ENCODE measurements at regions not wholly inside any gene's neighbourhood (a gene's known extent, or its start where the extent isn't known, plus 50 kb on each side); places are given as distances from the start of the nearest gene placed in this dataset.
"Not testable (repeated sequence)": the region's sequence is repeated elsewhere in the genome, so short reads cannot be mapped to it uniquely, and the experiment has no call there.

DNA sequence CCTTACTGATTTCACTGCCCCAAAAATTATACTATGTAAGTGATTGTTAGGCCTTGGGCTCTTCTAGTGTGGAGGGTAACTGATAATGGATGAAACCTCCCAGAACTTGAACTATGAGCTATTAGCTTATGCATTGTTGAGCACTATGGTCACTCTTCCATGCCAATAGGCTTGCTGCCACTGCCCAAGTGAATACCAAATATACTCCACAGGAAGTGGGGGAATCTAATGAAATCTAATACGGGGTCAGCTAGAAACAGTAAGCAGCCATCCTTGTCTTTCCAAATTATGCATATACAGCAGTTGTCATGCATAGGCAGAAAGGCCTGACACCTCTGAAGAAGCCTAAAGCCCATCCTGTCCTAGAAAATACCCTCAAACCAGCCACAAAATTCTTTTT, 198.7 kb upstream of the PTBP2 start:
- no peak for DNase-seq

DNA sequence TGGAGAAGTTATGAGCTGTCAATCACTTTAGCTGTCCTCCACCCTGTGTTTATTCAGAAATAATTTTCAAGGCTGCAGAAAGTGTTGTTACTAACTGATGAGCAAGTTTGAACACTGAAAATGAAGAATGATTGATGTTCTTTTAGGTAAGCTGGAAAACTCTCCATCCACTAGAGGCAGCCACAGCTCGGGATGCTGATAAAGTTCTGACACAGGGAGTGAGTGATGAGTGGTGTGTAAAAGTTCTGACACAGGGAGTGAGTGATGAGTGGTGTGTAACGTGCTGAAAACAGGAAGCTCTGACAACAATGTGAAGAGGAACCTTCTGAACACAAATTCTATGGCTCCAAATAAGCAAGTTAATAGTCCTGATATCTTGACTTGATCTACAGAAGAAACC, 197.5 kb upstream of the PTBP2 start:
- DNase-seq: no peak

DNA sequence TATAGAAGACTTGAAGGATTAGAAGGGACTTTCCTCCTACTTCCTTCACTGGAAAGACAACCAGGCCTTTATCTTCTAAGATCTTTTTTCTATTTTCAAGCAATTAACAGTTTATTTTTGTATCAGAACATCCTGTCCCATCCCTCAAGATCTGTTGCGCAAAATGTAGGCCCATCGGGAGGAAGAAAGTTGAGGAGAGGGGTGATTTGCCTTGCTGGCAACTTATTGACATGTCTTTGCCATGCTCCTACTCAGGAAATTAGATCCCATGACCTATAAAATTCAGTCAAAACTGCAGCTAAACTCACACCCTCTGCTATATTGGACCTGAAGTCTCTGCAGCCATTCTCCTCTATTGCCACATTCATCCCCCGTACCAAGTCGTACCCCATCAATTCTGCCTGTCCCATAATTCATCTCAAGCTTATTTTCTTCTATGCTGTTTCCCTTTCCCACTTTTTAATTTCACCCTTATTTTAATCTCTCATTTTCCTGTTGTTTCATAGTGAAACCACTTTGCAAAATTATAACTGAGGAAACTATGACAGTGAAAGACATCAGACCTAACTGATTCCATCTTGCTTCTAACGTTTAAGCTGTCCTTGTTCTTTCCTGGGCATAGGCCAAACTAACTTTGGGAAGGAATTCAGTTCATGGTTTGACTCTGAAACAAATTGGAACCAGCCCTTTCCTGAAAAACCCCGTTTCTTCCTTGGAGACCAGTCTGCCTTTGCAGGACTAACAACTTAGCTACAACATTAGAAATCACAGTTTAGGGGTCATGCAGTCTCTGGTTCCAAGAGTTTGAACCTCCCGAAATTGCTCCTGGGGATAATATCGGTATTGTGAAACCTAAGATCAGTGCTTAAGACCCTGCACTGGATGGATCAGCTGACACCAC, 195.7 kb upstream of the PTBP2 start:
- no peak for DNase-seq

DNA sequence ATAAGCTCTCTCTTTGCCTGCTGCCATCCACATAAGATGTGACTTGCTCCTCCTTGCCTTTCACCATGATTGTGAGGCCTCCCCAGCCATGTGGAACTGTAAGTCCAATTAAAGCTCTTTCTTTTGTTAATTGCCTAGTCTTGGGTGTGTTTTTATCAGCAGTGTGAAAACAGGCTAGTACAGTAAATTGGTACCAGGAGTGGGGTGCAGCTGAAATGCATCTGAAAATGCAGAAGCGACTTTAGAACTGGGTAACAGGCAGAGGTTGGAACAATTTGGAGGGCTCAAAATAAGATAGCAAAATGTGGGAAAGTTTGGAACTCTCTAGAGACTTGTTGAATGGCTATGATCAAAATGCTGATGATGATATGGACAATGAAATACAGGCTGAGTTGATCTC, 192.9 kb upstream of the PTBP2 start:
- DNase-seq: not testable (repeated sequence)

DNA sequence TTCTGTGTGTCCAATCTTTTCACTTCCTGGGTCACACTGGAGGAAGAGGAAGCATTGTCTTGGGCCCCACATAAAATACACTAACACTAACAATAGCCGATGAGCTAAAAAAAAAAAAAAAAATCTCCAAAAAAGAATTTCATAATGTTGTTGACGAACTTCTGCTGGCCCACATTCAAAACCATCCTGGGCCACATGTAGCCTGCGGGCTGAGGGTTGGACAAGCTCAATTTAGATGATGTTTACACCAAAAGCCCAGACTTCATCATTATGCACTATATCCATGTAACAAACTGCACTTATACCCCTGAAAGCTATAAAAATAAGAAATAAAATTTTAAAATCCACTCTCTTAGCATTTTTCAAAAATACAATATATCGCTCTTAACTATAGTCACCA, 187.8 kb upstream of the PTBP2 start:
- no peak for DNase-seq

DNA sequence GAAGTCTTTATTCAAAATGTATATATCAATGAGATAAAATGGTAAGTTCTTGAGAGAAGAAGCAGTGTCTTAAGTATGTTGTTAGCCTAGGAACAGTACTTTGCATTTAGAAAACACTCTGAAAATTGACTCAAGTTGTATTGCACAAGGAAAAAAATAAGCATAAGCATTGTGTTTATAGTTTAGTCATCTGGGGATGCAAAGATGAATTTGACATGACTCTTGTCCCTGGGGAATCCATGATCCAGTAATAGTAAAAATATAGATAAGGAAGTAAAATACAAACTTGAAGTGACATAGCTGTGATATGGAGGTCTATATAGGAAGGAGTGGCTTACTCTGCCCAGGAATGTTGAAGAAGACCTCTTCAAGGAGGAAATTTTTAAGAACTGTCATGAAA, 185.0 kb upstream of the PTBP2 start:
- DNase-seq: no peak

DNA sequence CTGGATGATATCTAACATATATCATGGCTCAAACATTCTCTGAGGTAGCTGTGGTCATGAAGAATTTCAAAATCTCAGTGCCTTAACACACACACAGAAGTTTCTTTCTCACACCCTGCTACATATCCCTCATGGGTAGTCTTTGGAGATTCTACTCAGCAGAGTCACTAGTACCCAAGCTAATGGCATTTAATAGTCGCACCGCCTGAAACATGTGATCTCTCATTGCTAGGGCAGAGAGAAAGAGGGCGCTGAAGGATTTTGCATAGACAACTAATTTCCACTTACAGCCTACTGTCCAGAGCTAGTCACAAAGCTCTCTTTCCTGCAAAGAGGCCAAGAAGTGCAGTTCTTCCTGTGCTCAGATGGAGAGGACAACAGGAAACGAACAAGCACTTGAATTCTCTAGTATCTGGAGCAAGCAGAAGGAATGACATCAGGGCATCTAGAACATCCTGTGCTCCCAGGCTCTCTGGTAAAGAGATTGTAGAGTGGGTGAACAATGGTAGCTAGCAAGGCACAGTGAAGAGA, 183.4 kb upstream of the PTBP2 start:
- DNase-seq: no peak

DNA sequence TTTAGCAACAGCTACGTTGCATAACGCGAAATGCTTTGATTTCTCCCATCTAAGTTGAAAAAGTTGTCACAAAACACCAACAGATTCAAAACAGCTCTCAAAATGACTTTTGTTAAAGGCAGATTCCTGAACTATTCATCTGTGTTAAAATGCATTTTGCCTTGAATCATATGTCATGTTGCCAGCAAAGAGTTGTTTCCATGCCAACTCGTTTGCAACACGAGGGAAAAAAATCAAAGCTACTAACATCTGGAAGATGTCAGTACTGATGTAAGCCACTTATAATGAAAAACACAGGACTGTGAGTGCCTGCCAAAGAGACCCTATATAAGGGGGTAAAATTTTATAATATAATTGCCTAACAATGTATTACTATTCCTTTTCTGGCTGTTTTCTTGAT, 182.7 kb upstream of the PTBP2 start:
- no peak for DNase-seq

DNA sequence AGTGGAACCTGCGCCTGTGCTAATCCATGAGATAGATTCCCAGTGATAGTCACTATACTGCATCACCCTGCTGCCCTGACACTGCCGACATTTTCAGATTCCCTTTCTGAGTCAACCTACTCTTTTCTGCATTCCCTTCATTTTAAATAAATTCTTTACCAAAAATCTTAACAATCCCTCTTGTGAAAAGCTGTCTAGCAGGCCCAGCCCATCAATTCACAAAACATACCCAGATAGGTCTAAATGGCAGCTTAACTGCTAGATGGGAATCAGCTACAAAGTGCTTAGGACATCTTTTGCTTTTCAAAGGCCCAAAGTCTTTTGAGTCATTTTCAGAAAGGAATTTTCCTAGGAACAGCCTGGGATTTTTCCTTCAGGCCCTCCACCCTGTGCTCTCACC, 180.1 kb upstream of the PTBP2 start:
- no peak for DNase-seq

DNA sequence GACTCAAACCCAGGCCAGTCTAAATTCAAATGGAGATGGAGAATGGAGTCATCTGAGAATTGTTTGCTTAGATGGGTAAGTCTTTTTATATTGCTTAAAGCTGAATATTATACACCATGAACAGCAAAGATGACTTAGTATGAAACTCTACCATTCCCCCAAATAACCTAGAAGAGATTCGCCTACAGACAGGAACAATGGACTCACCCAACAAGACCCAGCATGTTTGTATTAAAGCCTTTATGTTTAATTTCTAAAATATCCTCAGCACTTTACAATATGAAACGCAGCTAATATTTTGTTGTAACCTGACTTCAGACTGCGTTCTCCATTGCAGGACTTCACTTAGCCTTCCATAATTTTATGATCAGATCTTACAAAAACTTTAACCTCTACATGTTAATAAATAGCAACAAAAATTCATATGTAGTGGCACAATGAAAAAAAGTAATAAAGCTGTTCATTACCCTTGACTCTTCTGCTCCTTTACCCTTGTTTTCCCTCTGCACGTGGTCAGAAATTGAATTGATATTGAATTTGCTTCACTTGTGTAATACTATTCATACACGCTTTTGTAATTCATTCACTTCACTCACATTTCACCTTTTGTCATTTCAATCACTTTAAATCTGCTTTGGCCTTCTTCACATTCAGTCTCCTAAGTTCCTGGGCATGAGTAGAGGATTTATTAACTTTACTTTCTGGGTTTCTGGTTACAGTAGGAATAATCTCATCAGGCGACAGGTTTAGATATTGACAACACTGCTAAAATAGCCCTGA, 177.3 kb upstream of the PTBP2 start:
- DNase-seq: no peak

DNA sequence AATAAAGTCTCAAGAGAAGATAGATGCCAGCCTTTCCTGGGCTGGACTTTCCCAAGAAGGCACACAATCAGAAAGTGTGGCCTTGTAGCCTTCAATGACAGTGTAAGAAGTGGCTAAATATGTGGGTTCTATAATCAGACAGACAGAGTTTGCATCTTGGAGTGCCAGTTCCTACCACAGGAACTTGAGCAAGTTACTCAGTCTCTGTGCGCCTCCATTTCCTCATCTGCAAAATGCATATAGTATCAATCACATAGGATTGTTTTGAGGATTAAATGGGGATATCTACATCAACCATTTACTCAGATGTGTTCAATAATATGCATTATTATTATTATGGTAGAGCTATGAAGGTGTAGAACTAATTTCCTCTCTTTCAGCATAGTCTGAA, 176.8 kb upstream of the PTBP2 start:
- no peak for DNase-seq

DNA sequence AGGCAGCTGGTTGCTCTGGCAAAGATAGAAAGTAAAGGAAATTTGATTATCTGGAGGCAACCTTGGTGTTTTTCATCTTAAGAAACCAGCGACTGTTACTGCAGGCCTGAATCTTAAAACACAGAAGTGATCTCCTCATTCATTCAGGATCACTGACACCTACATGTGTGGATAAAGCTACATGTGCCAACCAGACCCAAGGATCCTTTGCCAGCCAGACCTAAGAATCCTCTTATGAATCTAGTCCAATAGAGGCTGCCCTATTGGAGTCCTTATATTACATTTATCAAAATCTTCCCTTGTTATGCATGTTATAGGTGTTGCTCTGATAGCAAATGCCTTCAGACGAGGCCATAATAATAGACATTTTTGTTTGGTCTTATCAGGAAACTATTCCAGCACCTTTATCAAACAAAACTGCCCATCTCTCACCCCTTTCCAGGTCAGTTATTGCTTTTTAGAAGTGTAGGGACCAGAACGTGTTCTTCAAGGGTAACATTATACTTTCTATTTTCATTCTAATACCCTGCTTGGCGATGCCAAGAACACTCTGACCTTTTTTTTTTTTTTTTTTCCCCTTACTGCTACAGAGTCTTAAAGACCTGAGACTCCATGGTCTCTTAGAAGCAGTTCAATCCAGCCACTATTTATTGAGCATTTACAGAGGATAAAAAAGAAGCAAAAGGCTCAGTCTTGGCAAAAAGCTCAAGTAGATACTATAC, 175.5 kb upstream of the PTBP2 start:
- no peak for DNase-seq

DNA sequence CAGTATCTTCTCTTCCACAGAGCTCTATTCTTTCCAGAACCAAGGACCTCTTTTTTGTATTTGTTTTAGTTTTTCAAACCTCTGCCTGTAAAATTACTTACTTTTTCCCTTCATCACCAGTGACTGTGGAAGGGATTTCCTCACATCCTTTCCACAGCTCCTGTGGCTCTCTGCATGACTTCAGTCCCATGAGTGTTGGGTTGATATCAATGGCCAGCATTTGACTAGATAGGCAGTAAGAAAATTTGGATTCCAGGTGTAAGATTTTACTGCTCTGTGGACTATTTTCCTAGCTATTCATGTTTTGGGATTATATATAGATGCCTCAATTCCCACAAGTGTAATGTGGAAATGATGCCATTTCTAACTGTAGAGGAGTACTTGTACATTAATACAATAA, 171.5 kb upstream of the PTBP2 start:
- DNase-seq: no peak

DNA sequence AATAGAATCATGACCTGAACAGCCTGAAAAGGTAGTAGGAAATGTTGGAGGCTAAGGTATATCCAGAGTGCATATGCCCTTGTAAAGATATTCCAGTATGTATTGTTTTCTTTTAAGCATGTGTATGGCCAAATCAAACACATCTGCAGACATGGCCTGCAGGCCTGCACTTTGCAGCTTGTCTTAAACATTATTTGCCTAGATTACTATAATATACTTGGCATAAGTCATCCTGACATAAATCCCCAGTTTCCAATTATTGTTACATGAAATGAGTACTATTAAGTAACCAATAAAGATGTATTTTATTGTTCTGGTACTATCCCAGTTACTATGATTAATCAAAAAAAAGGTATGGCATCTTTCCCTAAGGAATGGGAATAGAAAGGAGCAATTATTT, 169.1 kb upstream of the PTBP2 start:
- DNase-seq: no peak

DNA sequence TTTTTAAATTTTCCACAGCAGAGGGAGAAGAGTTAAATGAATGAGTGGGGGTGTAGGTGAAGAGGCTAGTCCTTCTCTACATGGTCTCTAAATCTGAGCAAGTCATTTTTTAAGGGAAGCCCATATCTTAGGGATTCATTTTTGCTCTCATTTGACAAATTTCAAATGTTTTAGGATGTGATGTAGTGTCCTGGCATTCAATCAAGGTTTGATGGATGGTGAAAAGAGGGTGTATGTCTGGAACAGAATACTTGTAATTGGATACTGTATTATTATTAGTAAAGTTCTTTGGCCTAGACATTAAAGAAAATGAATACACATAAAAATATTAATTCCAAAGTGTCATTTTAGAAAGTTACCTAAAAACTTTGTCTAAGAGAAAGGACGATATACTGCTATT, 167.8 kb upstream of the PTBP2 start:
- DNase-seq: no peak

DNA sequence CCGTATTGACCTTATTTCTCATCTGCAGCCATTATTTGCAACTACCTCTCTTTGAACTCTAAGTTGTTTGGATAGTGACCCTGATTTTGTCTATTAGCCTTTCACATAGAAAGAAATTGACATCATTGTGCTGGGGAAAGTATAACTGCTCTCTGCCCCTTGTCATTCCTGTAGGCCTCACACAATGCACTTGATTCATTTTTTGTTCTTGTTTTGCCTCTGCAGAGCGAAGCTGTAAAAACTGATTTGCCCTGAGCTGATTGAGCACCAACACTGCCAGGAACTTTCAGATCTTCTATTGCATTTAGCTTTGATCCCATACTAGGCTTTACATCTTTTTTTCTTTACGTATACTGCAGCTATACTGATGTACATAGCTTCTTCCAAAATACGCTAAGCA, 167.2 kb upstream of the PTBP2 start:
- no peak for DNase-seq

DNA sequence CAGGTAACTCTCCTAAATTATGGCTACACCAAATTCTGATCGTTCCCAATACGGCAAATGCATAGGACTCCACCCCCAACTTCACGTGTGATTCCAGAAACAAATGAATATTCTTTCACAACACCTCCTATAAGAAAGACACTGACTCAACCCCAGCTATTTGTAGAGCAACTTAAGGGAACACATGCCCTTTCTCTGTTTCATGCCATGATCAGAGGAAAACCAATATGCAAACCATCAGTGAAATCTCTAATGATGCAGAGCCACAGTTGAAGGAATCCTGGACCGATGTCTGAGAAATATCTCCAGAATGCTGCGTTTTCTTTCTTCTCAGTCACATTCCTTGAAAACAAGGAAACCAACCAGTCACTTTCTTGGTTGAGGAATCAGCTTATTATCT, 164.2 kb upstream of the PTBP2 start:
- no peak for DNase-seq

DNA sequence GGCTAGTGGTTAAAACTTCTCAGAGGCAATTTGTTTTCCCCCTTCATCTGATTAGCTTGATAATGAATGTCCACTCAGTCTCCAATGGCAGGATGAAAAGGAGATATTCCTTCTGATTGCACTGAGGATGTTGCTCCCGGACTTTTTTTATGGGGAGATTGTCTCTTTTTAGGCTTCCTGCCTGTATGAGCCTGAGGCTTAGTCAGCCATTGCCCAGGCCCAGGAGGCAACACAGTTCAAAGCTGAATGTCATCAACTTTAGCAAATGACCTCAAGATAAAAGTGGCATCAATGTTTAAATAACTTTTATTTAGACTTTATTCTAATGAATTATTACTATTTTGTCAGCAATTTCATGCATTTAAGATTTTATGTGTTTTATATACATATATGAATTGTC, 162.9 kb upstream of the PTBP2 start:
- DNase-seq: no peak

DNA sequence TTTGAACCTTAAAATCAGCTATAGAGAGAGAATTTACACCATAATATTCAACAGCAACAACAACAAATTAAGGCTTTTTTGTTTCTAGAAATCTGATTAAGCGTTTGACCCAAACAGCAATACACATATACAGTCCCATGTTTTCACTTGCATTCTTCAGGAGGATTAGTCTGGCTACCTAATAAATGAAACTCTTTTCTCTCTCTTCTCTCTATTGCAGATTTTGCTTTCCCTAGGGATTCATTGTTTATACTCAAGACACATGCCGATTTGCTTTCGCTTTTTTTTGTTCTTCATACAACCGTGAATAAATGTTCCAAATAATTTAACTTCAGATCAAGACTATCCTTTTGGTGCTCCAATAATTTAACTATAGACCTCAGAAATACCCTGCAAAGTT, 162.4 kb upstream of the PTBP2 start:
- DNase-seq: no peak

DNA sequence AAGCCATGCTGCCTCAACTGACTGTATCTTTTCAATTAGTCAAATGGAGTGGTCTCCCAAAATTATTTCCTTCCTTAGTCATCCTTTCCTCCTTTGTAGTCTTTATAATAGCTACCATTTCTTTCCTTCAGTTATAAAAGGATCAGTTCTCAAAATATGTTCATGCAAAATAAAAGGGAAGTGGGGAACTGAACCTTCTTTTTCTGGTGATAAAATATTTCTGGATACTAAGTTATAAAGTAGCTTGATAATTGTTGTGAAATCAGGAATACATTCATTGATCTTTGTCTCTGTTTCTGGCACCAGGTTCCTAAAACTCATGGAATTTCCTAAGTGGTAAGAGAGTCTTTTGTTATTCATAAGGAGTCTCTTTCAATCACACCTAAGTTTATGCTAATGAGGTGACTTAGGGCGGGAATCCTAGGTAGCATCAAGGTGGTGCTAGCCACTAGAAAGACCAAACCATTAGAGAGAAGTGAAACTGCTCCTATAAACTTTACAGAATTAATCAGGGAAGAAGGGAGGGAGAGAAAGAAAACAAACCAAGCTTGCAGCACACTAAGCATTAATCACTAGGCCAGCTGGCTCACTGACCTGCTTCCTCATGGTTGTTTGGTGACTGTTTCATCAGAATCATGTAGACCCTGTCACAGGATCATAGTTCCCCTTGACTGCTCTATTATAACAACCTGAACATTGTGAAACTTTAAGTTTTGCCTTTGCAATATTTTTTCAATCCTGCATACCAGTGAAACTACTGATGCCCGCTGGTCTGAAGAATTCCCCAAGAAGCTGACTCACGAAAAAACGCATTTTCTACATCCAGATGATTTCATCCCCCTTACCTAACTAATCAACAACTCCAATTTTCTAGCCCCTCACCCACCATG, 161.6 kb upstream of the PTBP2 start:
- DNase-seq: no peak

DNA sequence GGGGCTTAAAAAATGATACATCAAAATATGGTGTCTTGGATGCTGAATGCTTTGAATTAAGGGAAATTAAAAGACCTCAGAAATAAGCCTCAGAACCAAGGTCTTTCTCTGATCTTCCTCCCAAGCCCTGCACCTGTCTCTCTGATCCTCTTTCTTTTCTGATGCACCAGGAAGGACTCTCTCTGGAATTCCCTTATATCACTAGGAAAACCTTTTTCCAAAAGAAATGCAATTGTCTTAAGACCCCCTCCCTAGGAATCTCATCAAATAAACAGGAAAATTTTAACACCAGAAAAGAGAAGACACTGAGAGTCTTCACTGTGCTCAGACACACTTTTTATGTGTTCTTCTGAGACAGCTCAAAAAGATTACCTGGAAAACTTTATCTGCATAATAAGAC, 159.5 kb upstream of the PTBP2 start:
- DNase-seq: no peak

DNA sequence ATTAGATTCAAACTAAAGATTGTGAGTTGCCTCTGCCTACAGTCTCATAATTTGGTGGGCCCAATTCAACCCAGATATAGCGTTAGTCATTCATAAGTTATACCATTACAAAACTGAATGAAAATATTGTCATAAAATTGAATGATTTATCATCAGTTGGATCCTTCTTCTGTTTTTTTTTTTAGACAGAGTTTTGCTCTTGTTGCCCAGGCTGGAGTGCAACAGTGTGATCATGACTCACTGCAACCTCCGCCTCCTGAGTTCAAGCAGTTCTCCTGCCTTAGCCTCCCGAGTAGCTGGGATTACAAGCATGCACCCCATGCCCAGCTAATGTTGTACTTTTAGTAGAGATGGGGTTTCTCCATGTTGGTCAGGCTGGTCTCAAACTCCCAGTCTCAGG, 157.2 kb upstream of the PTBP2 start:
- not testable (repeated sequence) for DNase-seq
